H1 (cell line): ENCODE measurements at regions not wholly inside any gene's neighbourhood (a gene's known extent, or its start where the extent isn't known, plus 50 kb on each side); places are given as distances from the start of the nearest gene placed in this dataset.

Experiments used
- CTBP2 ChIP-seq: IDR thresholded peaks from 2 replicates; pipeline ENCODE4 v1.7.0; 2011; ENCODE audit warnings: borderline replicate concordance, mild to moderate bottlenecking, moderate library complexity, mixed read lengths, low read length; ENCODE audit not compliant: insufficient read depth, insufficient read length
- EZH2 ChIP-seq: fragments of 200-600 bp; sonication (generic); IDR thresholded peaks from 2 replicates; pipeline ENCODE4 v1.7.1; 2012; ENCODE audit warnings: low read depth, mild to moderate bottlenecking, moderate library complexity, low read length, inconsistent platforms; ENCODE audit not compliant: severe bottlenecking
- HDAC2 ChIP-seq, 2 experiments: fragments of 300-600 bp in 1 of 2; sonication (generic) in 1 of 2; IDR thresholded peaks; 2 replicates each; pipeline ENCODE4 v1.6.1; 2011 to 2012; ENCODE audit warnings: low read depth in 2 of 2, low read length in 2 of 2, mild to moderate bottlenecking in 2 of 2, moderate library complexity in 2 of 2, borderline replicate concordance in 1 of 2, inconsistent platforms in 1 of 2
- KDM5A ChIP-seq: fragments of 200-600 bp; IDR thresholded peaks from 2 replicates; pipeline ENCODE4 v1.7.1; 2012; ENCODE audit warnings: mild to moderate bottlenecking, low read length, inconsistent platforms, mixed read lengths
- RBBP5 ChIP-seq: IDR thresholded peaks from 2 replicates; pipeline ENCODE4 v1.7.1; 2012; ENCODE audit warnings: low read depth, mild to moderate bottlenecking, inconsistent platforms, low read length, moderate library complexity, borderline replicate concordance

- TF ChIP-seq KDM5A (no peak), RBBP5 (no peak), CTBP2 (no peak), HDAC2 (IDR thresholded peaks at IDR 0.05; ENCODE audit: borderline replicate concordance in 1 of 2, low read depth in 2 of 2, low read length in 2 of 2) (no peak), EZH2 (no peak)
- TF ChIP-seq, all 59 proteins: peak for 0
Measured at GRCh38 chr3:5917932-5918331, 730.4 kb downstream of the EDEM1 start (continued).
